GM13977 (cell line): ENCODE measurements at regions not wholly inside any gene's neighbourhood (a gene's known extent, or its start where the extent isn't known, plus 50 kb on each side); places are given as distances from the start of the nearest gene placed in this dataset.

Source experiments
- DNase-seq: peaks from one replicate; pipeline ENCODE4 v3.0.0; 2012; ENCODE audit warnings: low spot score
- CTCF ChIP-seq: IDR thresholded peaks from 2 replicates; pipeline ENCODE4 v1.5.1; 2012; ENCODE audit warnings: mild to moderate bottlenecking, control low read depth; ENCODE audit not compliant: insufficient read depth; ENCODE audit errors: extremely low read depth, missing control alignments
- in situ Hi-C: fragments of 300-500 bp; cut with MboI; formaldehyde crosslinking; loops from one replicate; pipeline ENCODE4 v1.12.0; 2022; ENCODE audit warnings: low sequenced_read_pairs, low pct_unique_long_range_greater_than_20kb, mixed read lengths, inconsistent platforms; ENCODE audit not compliant: unreplicated experiment

GRCh38 chr1:194184425-194184824 is 998.0 kb upstream of the B3GALT2 start:
- in situ Hi-C loops: no loop called here
- TF ChIP-seq CTCF: no peak
- DNase-seq: no peak

GRCh38 chr1:194181845-194182244 is 995.4 kb upstream of the B3GALT2 start:
- in situ Hi-C loops: no loop called here
- no peak for DNase-seq
- no peak for TF ChIP-seq CTCF

- TF ChIP-seq CTCF: no peak
- in situ Hi-C loops: no loop called here
- DNase-seq: no peak
Observed at GRCh38 chr1:194176212-194176611, 989.8 kb upstream of the B3GALT2 start.

GRCh38 chr1:194175251-194175650 is 988.8 kb upstream of the B3GALT2 start:
- TF ChIP-seq CTCF: no peak
- in situ Hi-C loops: no loop called here
- no peak for DNase-seq

GRCh38 chr1:194174528-194174927 is 988.1 kb upstream of the B3GALT2 start:
- no peak for TF ChIP-seq CTCF
- in situ Hi-C loops: no loop called here

GRCh38 chr1:194171596-194171995 is 985.2 kb upstream of the B3GALT2 start:
- no peak for DNase-seq
- no peak for TF ChIP-seq CTCF
- in situ Hi-C loops: no loop called here

More at GRCh38 chr1:194174528-194174927, 988.1 kb upstream of the B3GALT2 start:
- DNase-seq: no peak
